ENCODE measurements at regions not wholly inside any gene's neighbourhood (a gene's known extent, or its start where the extent isn't known, plus 50 kb on each side); places are given as distances from the start of the nearest gene placed in this dataset.

GRCh38 chr12:42774238-42774637 is 184.7 kb upstream of the PRICKLE1 start:
- TF ChIP-seq CTCF (IDR thresholded peaks at IDR 0.05; ENCODE audit: insufficient read depth, low read length): no peak
- TF ChIP-seq POLR2AphosphoS5 (IDR thresholded peaks at IDR 0.05; ENCODE audit: low read depth): no peak
- TF ChIP-seq REST (IDR thresholded peaks at IDR 0.05; ENCODE audit: insufficient replicate concordance, low read depth): no peak

Data from HL-60 (cell line).